GM18502 (cell line): ENCODE measurements at regions not wholly inside any gene's neighbourhood (a gene's known extent, or its start where the extent isn't known, plus 50 kb on each side); places are given as distances from the start of the nearest gene placed in this dataset.
"Not testable (repeated sequence)": the region's sequence is repeated elsewhere in the genome, so short reads cannot be mapped to it uniquely, and the experiment has no call there.

Experiments
- ATAC-seq: cut with Tn5 transposase; IDR thresholded peaks from one replicate; pipeline ENCODE4 v1.9.1; 2021; ENCODE audit warnings: mild to moderate bottlenecking; ENCODE audit not compliant: unreplicated experiment, poor library complexity

GRCh38 chr5:20707634-20708033 is 719.6 kb upstream of the CDH18 start:
- ATAC-seq: not testable (repeated sequence)

GRCh38 chr5:20694121-20694520 is 706.1 kb upstream of the CDH18 start:
- ATAC-seq: no peak

- ATAC-seq: no peak
Measured at GRCh38 chr5:20692913-20693312, 704.9 kb upstream of the CDH18 start.

- ATAC-seq: no peak
Measured at GRCh38 chr5:20683241-20683940, 695.4 kb upstream of the CDH18 start.

GRCh38 chr5:20680718-20681302 is 692.8 kb upstream of the CDH18 start:
- ATAC-seq: no peak

GRCh38 chr5:20678814-20679298 is 690.9 kb upstream of the CDH18 start:
- ATAC-seq: no peak

GRCh38 chr5:20678386-20678785 is 690.4 kb upstream of the CDH18 start:
- ATAC-seq: no peak

GRCh38 chr5:20660588-20660987 is 672.6 kb upstream of the CDH18 start:
- ATAC-seq: no peak

- ATAC-seq: no peak
Measured at GRCh38 chr5:20656262-20656661, 668.3 kb upstream of the CDH18 start.

- no peak for ATAC-seq
Measured at GRCh38 chr5:20655211-20655610, 667.2 kb upstream of the CDH18 start.

GRCh38 chr5:20654746-20655145 is 666.7 kb upstream of the CDH18 start:
- no peak for ATAC-seq

- no peak for ATAC-seq
Measured at GRCh38 chr5:20654033-20654432, 666.0 kb upstream of the CDH18 start.

GRCh38 chr5:20649966-20650365 is 662.0 kb upstream of the CDH18 start:
- ATAC-seq: no peak

- ATAC-seq: no peak
Measured at GRCh38 chr5:20648981-20649380, 661.0 kb upstream of the CDH18 start.

GRCh38 chr5:20636686-20637085 is 648.7 kb upstream of the CDH18 start:
- ATAC-seq: no peak

- no peak for ATAC-seq
Measured at GRCh38 chr5:20619591-20619990, 631.6 kb upstream of the CDH18 start.

GRCh38 chr5:20618340-20618739 is 630.3 kb upstream of the CDH18 start:
- ATAC-seq: no peak

- ATAC-seq: no peak
Measured at GRCh38 chr5:20617841-20618240, 629.8 kb upstream of the CDH18 start.

GRCh38 chr5:20615888-20616563 is 628.0 kb upstream of the CDH18 start:
- no peak for ATAC-seq

GRCh38 chr5:20611620-20612019 is 623.6 kb upstream of the CDH18 start:
- ATAC-seq: no peak

- ATAC-seq: no peak
Measured at GRCh38 chr5:20610681-20611080, 622.7 kb upstream of the CDH18 start.

- ATAC-seq: no peak
Measured at GRCh38 chr5:20609126-20609525, 621.1 kb upstream of the CDH18 start.
